ENCODE measurements at regions not wholly inside any gene's neighbourhood (a gene's known extent, or its start where the extent isn't known, plus 50 kb on each side); places are given as distances from the start of the nearest gene placed in this dataset.
A peak's percentile ranks its signal among the peaks of the same experiment; 100 is the strongest.

- no peak for DNase-seq (ENCODE audit: extremely low read depth in 1 of 11, low read depth in 9 of 11, low spot score in 4 of 11)
Measured at GRCh38 chr15:73803806-73804205, 50.7 kb upstream of the INSYN1 start.

GRCh38 chr15:73805504-73806089 lies 52.4 kb upstream of the INSYN1 start:
- no peak for DNase-seq (ENCODE audit: extremely low read depth in 1 of 11, low read depth in 9 of 11, low spot score in 4 of 11)

- no peak for DNase-seq (ENCODE audit: extremely low read depth in 1 of 11, low read depth in 9 of 11, low spot score in 4 of 11)
Measured at GRCh38 chr15:73806698-73807483, 53.7 kb upstream of the INSYN1 start.

- DNase-seq (ENCODE audit: extremely low read depth in 1 of 11, low read depth in 9 of 11, low spot score in 4 of 11), result no peak
Measured at GRCh38 chr15:73807865-73808264, 54.7 kb upstream of the INSYN1 start.

GRCh38 chr15:73809728-73810501 lies 56.8 kb upstream of the INSYN1 start:
- DNase-seq (ENCODE audit: extremely low read depth in 1 of 11, low read depth in 9 of 11, low spot score in 4 of 11), result no peak

GRCh38 chr15:73812806-73813465 lies 59.8 kb upstream of the INSYN1 start:
- DNase-seq (ENCODE audit: extremely low read depth in 1 of 11, low read depth in 9 of 11, low spot score in 4 of 11), result peak in 3 of 11 donors; percentile 17 to 29 (median 18)

- DNase-seq (ENCODE audit: extremely low read depth in 1 of 11, low read depth in 9 of 11, low spot score in 4 of 11), result no peak
Measured at GRCh38 chr15:73813589-73813988, 59.8 kb upstream of the TBC1D21 start.

- no peak for DNase-seq (ENCODE audit: extremely low read depth in 1 of 11, low read depth in 9 of 11, low spot score in 4 of 11)
Measured at GRCh38 chr15:73818308-73818985, 54.9 kb upstream of the TBC1D21 start.

- no peak for DNase-seq (ENCODE audit: extremely low read depth in 1 of 11, low read depth in 9 of 11, low spot score in 4 of 11)
Measured at GRCh38 chr15:73821181-73821580, 52.2 kb upstream of the TBC1D21 start.

GRCh38 chr15:73822998-73823397 lies 50.4 kb upstream of the TBC1D21 start:
- peak in 6 of 11 donors; percentile 14 to 47 (median 30) for DNase-seq (ENCODE audit: extremely low read depth in 1 of 11, low read depth in 9 of 11, low spot score in 4 of 11)

All from renal cortex interstitium (tissue), 11 donors.